K562 (cell line): ENCODE measurements at regions not wholly inside any gene's neighbourhood (a gene's known extent, or its start where the extent isn't known, plus 50 kb on each side); places are given as distances from the start of the nearest gene placed in this dataset.

ENCODE experiments used
- ATAC-seq: fragments of 200-7000 bp; cut with Tn5 transposase; 3 replicates; pipeline ENCODE4 v1.9.1; 2020; ENCODE audit warnings: moderate library complexity
- BruUV-seq: library from RNA; stranded (reverse); fragments of 400-500 nt; replicated peaks from 2 replicates; lab custom pipeline; 2021; lab: Mats Ljungman, UMichigan
- CTCF ChIA-PET: fragments of 300-600 bp; formaldehyde crosslinking; extraction: SDS; loops from one replicate; lab custom pipeline; 2021; ENCODE audit warnings: low intra/inter-chr PET ratio; lab: Yijun Ruan, JAX
- POLR2A ChIA-PET: fragments of 300-600, 350-650 bp; sonication (Branson Sonifier 250); formaldehyde crosslinking; extraction: SDS; loops from one replicate; lab custom pipeline; 2021; ENCODE audit warnings: antibody characterized with exemption, inconsistent platforms; lab: Yijun Ruan, JAX
- DNase-seq, 4 experiments: peaks; one replicate each; pipeline versions ENCODE4 v3.0.0 to v3.0.0-alpha.2; 2011 to 2018; ENCODE audit warnings: low spot score in 3 of 4, mixed read lengths in 3 of 4; ENCODE audit errors: extremely low read depth in 1 of 4
- FAIRE-seq: peaks from 2 replicates; lab custom pipeline; 2011; peaks lifted over from hg19 to GRCh38; lab: Jason Lieb, UNC
- H2AFZ ChIP-seq: 2 replicates; pipeline ENCODE4 v1.6.0; 2011; ENCODE audit warnings: low read depth, low read length, control low read depth, inconsistent platforms
- H3K27ac ChIP-seq: fragments of 200-600 bp; 3 replicates; pipeline ENCODE4 v1.8.0; 2011; ENCODE audit warnings: low read depth, mild to moderate bottlenecking, control low read depth, inconsistent platforms, low read length, moderate library complexity, mixed read lengths; ENCODE audit errors: extremely low read depth
- H3K27me3 ChIP-seq, 2 experiments: fragments of 300-600 bp in 1 of 2; 2 replicates in 1 of 2; 3 replicates in 1 of 2; pipeline versions ENCODE4 v1.6.0 to v1.8.0; 2011; ENCODE audit warnings: inconsistent platforms in 2 of 2, low read length in 2 of 2, mild to moderate bottlenecking in 1 of 2, mixed read lengths in 1 of 2, moderate library complexity in 1 of 2; ENCODE audit not compliant: control insufficient read depth in 2 of 2, insufficient read depth in 2 of 2
- H3K36me3 ChIP-seq: fragments of 300-600 bp; 3 replicates; pipeline ENCODE4 v1.8.0; 2011; ENCODE audit warnings: mild to moderate bottlenecking, low read length, inconsistent platforms; ENCODE audit not compliant: control insufficient read depth, insufficient read depth
- H3K4me1 ChIP-seq, 2 experiments: fragments of 200-600 bp in 1 of 2; replicated peaks in 1 of 2; 2 replicates in 1 of 2; 3 replicates in 1 of 2; pipeline versions ENCODE4 v1.5.1 to v1.8.0; 2011; ENCODE audit warnings: inconsistent platforms in 2 of 2, low read length in 2 of 2, mild to moderate bottlenecking in 1 of 2, mixed read lengths in 1 of 2, moderate library complexity in 1 of 2; ENCODE audit not compliant: control insufficient read depth in 2 of 2, insufficient read depth in 2 of 2
- H3K4me2 ChIP-seq: 2 replicates; pipeline ENCODE4 v1.6.1; 2011; ENCODE audit warnings: low read length, control low read depth, inconsistent platforms, mixed read lengths; ENCODE audit not compliant: insufficient read depth
- H3K4me3 ChIP-seq: fragments of 200-600 bp; sonication (generic), shearing (Covaris generic); 2 replicates; pipeline ENCODE4 v1.5.1; 2016; ENCODE audit warnings: control low read depth, inconsistent platforms
- H3K79me2 ChIP-seq: fragments of 200-600 bp; 3 replicates; pipeline ENCODE4 v1.8.0; 2011; ENCODE audit warnings: low read length, inconsistent platforms; ENCODE audit not compliant: control insufficient read depth, insufficient read depth
- H3K9ac ChIP-seq, 2 experiments: 2 replicates each; pipeline versions ENCODE4 v1.6.0 to v1.6.1; 2011; ENCODE audit warnings: low read depth in 2 of 2, low read length in 2 of 2, control low read depth in 1 of 2, inconsistent platforms in 1 of 2, mild to moderate bottlenecking in 1 of 2, mixed read lengths in 1 of 2; ENCODE audit not compliant: insufficient read depth in 1 of 2
- H3K9me1 ChIP-seq: one replicate; pipeline ENCODE4 v1.6.0; 2011; ENCODE audit warnings: inconsistent platforms, mild to moderate bottlenecking, low read length, moderate library complexity; ENCODE audit not compliant: control insufficient read depth, insufficient read depth
- H3K9me3 ChIP-seq: replicated peaks from 2 replicates; pipeline ENCODE4 v1.5.1; 2011; ENCODE audit warnings: low read depth, low read length, inconsistent platforms; ENCODE audit not compliant: control insufficient read depth, insufficient read depth
- H4K20me1 ChIP-seq: replicated peaks from 2 replicates; pipeline ENCODE4 v1.6.1; 2011; ENCODE audit warnings: low read length, inconsistent platforms, mixed read lengths; ENCODE audit not compliant: control insufficient read depth, insufficient read depth
- EHMT2 ChIP-seq: fragments of 450-650 bp; IDR thresholded peaks from 2 replicates; pipeline ENCODE4 v1.6.1; 2018; ENCODE audit warnings: antibody characterized with exemption
- EZH2 ChIP-seq: IDR thresholded peaks from 2 replicates; pipeline ENCODE4 v1.6.1; 2012; ENCODE audit warnings: low read depth, mild to moderate bottlenecking, inconsistent platforms, low read length, borderline replicate concordance
- L3MBTL2 ChIP-seq: fragments of 450-650 bp; IDR thresholded peaks from 2 replicates; pipeline ENCODE4 v1.6.1; 2016; ENCODE audit warnings: mild to moderate bottlenecking, moderate library complexity
- NCOA4 ChIP-seq: fragments of 450-650 bp; IDR thresholded peaks from 2 replicates; pipeline ENCODE4 v1.6.1; 2018; ENCODE audit warnings: mild to moderate bottlenecking; ENCODE audit not compliant: partially characterized antibody
- NFE2 ChIP-seq: IDR thresholded peaks from 2 replicates; pipeline ENCODE4 v1.6.1; 2014; ENCODE audit warnings: antibody characterized with exemption, low read depth
- PML ChIP-seq: IDR thresholded peaks from 2 replicates; pipeline ENCODE4 v1.6.1; 2012; ENCODE audit warnings: low read length, inconsistent platforms
- PRMT5 ChIP-seq: sonication (generic); formaldehyde crosslinking; IDR thresholded peaks from 2 replicates; pipeline ENCODE4 v1.5.0; 2020; ENCODE audit warnings: missing genetic modification reagents
- RNF2 ChIP-seq: sonication (generic); IDR thresholded peaks from 2 replicates; pipeline ENCODE4 v1.6.1; 2016
- SIN3B ChIP-seq: fragments of 450-650 bp; IDR thresholded peaks from 2 replicates; pipeline ENCODE4 v1.6.1; 2017; ENCODE audit warnings: low read depth, mild to moderate bottlenecking, moderate library complexity
- ZNF146 ChIP-seq: IDR thresholded peaks from one replicate; pipeline ENCODE4 v1.6.1; 2018; ENCODE audit warnings: missing compliant biosample characterization; ENCODE audit not compliant: unreplicated experiment
- ZSCAN32 ChIP-seq: fragments of 450-650 bp; formaldehyde crosslinking; IDR thresholded peaks from 2 replicates; pipeline ENCODE4 v1.4.0; 2020; ENCODE audit warnings: mild to moderate bottlenecking, moderate library complexity
- WGBS: fragments of 100-300 bp; shearing (Covaris generic); methylation state at CpG from one replicate; pipeline ENCODE4 v1.1.6; 2016; ENCODE audit warnings: low coverage, mixed read lengths; ENCODE audit not compliant: insufficient coverage; ENCODE audit errors: missing lambda C conversion rate; 5-methylcytosine and 5-hydroxymethylcytosine counted together
- in situ Hi-C: fragments of 300-500 bp; cut with MboI; formaldehyde crosslinking; loops from 4 replicates; pipeline ENCODE4 v1.15.0; 2018; ENCODE audit warnings: inconsistent platforms, mixed read lengths
- intact Hi-C: fragments of 100-400 bp; cut with micrococcal nuclease; formaldehyde crosslinking; loops from 2 replicates; pipeline ENCODE4 v1.14.2; 2022
- TF ChIP-seq, protein P1 (sequence below): sonication (generic); formaldehyde crosslinking; IDR thresholded peaks from 2 replicates; pipeline ENCODE4 v1.8.0; 2022; ENCODE audit warnings: mild to moderate bottlenecking, missing genetic modification reagents

GRCh38 chr20:51972056-51972455 is 169.7 kb upstream of the SALL4 start:
- Histone ChIP-seq H3K4me2 (no peak overlapping the region), H3K9me3 (no peaks in the 10 kb centered on the region), H3K27me3 (peaks cover 0 to 2% of the 10 kb centered on the region in 2 experiments; a peak in 2 of 5 replicates), H4K20me1 (no peaks in the 10 kb centered on the region), H3K27ac (no peak overlapping the region), H2AFZ (no peak overlapping the region), H3K4me1 (no peaks in the 10 kb centered on the region), H3K4me3 (no peak overlapping the region), H3K9ac (no peak overlapping the region), H3K9me1 (no peaks in the 10 kb centered on the region), H3K79me2 (no peaks in the 10 kb centered on the region), H3K36me3 (no peaks in the 10 kb centered on the region)
- CTCF ChIA-PET: no interaction called here
- POLR2A ChIA-PET: no interaction called here
- BruUV-seq: no TSS peak
- DNase-seq (no peak), ATAC-seq (no peak), FAIRE-seq (no peak)
- no peak for TF ChIP-seq EZH2
- TF ChIP-seq EHMT2: no peak
- no peak for TF ChIP-seq SIN3B
- no peak for TF ChIP-seq RNF2
- no peak for TF ChIP-seq ZSCAN32 (CRISPR knock-in tag)
- TF ChIP-seq L3MBTL2: no peak
- no peak for TF ChIP-seq NCOA4
- no peak for TF ChIP-seq NFE2
- TF ChIP-seq PML: no peak
- TF ChIP-seq, protein P1, sequence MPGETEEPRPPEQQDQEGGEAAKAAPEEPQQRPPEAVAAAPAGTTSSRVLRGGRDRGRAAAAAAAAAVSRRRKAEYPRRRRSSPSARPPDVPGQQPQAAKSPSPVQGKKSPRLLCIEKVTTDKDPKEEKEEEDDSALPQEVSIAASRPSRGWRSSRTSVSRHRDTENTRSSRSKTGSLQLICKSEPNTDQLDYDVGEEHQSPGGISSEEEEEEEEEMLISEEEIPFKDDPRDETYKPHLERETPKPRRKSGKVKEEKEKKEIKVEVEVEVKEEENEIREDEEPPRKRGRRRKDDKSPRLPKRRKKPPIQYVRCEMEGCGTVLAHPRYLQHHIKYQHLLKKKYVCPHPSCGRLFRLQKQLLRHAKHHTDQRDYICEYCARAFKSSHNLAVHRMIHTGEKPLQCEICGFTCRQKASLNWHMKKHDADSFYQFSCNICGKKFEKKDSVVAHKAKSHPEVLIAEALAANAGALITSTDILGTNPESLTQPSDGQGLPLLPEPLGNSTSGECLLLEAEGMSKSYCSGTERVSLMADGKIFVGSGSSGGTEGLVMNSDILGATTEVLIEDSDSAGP: no peak
- TF ChIP-seq PRMT5: no peak
- TF ChIP-seq ZNF146 (CRISPR knock-in tag): no peak
- 0% methylated on average over 6 of the region's 6 CpGs for WGBS
- intact Hi-C loops (no loop called here), in situ Hi-C loops (no loop called here)
